Fibroblast of villous mesenchyme (primary cell): ENCODE measurements at regions not wholly inside any gene's neighbourhood (a gene's known extent, or its start where the extent isn't known, plus 50 kb on each side); places are given as distances from the start of the nearest gene placed in this dataset.
A peak's percentile ranks its signal among the peaks of the same experiment; 100 is the strongest.

Source experiments
- DNase-seq: peaks from one replicate; pipeline ENCODE4 v3.0.0-alpha.2; 2010; ENCODE audit warnings: low read depth
- H3K4me3 ChIP-seq: 2 replicates; pipeline ENCODE4 v1.5.1; 2011; ENCODE audit warnings: low read depth, mild to moderate bottlenecking, low read length
- TF ChIP-seq, protein P1 (sequence below): IDR thresholded peaks from 2 replicates; pipeline ENCODE4 v1.5.1; 2012; ENCODE audit warnings: low read depth, mild to moderate bottlenecking, low read length; ENCODE audit not compliant: insufficient read depth

DNA sequence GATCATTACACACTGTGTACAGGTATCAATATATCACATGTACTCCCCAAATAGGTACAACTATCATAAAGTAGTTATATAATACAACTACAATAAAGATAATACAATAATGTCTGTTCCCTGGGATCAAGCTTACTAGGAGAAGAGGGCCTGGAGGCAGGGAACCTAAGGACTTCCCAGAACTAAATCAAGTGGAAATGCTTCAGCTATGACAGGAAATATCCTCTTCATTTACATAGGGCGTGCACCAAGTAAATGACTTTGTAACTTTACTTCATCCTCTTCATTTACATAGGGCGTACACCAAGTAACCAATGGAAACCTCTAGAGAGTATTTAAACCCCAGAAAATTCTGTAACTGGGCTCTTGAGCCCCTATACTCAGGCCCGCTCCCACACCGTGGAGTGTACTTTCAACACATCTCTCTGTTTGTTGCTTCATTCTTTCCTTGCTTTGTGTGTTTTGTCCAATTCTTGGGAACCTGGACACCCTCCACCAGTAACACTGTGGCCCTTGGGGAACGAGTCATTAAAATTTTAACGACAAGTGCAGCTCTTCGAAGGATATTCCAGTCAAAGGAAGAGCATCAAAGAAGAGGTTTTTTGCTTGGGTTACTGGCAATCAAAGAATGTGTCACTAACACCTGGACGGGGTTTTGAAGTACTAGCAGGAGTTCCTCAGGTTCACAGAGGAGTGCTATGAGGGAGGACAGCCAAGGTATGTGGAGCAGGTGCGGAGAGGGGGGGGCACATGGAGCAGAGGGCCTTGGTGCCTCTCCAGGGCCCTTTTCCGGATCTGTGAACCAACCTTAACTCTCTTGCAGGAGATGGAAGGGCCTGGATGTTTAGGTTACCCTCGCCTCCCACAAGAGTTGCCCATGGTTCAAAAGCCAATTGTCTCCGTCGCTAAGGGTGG, 106.6 kb upstream of the DAP start:
- DNase-seq: no peak
- H3K4me3 ChIP-seq: no peak overlapping the region
- TF ChIP-seq, protein P1, sequence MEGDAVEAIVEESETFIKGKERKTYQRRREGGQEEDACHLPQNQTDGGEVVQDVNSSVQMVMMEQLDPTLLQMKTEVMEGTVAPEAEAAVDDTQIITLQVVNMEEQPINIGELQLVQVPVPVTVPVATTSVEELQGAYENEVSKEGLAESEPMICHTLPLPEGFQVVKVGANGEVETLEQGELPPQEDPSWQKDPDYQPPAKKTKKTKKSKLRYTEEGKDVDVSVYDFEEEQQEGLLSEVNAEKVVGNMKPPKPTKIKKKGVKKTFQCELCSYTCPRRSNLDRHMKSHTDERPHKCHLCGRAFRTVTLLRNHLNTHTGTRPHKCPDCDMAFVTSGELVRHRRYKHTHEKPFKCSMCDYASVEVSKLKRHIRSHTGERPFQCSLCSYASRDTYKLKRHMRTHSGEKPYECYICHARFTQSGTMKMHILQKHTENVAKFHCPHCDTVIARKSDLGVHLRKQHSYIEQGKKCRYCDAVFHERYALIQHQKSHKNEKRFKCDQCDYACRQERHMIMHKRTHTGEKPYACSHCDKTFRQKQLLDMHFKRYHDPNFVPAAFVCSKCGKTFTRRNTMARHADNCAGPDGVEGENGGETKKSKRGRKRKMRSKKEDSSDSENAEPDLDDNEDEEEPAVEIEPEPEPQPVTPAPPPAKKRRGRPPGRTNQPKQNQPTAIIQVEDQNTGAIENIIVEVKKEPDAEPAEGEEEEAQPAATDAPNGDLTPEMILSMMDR: no peak

DNA sequence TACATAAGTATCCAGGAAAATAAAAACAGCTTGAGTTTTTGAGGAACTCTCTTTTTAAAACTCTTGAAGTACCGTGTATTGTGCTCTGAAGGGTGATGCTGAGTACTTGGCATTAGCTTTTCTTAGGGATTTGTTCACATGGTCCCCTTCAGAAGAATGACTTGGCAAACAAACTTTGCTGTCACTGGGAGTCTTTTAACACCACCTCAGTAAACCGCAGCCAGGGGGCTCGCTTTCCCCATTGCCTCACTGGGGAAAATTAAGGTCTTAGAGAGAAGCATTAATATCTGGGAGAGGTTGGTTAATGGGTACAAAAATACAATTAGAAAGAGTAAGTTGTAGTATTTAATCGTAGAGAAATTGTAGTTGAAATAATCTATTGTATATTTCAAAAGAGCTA, 105.9 kb upstream of the DAP start:
- TF ChIP-seq, protein P1: peak; percentile 34
- H3K4me3 ChIP-seq: no peak overlapping the region

DNA sequence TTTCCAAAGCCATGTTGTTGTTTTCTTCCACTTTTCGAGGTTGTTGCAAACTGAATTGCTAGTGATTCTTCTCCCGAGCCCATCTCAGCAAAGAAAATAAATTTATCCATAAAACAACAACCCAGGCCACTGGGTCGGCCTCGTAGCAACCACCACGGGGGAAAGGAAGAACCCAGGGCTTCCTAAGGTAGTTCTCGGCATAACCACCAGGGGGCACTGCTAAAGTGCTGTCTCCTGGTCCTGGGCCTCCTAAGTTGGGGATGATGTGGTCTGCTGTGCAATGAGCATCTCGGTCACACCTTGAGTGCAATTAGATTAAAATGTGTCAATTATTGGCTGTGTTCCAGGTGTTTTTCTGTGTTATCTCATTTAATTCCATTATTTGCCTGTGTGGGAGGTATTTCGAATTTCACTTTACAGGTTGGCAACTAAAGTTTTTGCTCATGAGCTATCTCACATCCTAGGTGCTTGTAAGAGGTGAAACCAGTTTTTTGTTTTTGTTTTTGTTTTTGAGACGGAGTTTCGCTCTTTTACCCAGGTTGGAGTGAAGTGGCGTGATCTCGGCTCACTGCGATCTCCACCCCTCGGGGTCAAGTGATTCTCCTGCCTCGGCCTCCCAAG, 102.8 kb upstream of the DAP start:
- TF ChIP-seq, protein P1: peak; percentile 89
- H3K4me3 ChIP-seq: no peak overlapping the region
- peak; percentile 48 for DNase-seq

More for the DNA sequence above, 105.9 kb upstream of the DAP start:
- no peak for DNase-seq

DNA sequence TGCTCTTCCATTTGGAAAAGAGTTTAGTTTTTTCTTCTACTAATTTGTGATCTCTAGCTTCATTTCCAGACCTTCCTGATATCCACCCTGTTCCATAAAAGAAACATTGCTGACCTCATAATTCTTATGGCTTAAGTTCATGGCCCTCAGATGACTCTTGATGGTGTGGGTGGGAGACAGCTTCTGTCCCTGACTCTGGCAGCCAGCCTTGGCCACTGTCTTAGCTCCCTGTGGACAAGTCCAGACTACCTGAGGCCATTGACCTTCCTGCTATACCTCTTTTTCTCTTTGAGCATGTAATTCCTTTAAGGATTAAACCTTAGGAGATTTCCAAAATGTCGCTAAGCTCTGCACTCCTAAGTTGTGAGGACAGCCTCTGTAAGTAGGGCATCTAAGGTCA, 101.1 kb upstream of the DAP start:
- DNase-seq: no peak
- TF ChIP-seq, protein P1: no peak
- no peak overlapping the region for H3K4me3 ChIP-seq

DNA sequence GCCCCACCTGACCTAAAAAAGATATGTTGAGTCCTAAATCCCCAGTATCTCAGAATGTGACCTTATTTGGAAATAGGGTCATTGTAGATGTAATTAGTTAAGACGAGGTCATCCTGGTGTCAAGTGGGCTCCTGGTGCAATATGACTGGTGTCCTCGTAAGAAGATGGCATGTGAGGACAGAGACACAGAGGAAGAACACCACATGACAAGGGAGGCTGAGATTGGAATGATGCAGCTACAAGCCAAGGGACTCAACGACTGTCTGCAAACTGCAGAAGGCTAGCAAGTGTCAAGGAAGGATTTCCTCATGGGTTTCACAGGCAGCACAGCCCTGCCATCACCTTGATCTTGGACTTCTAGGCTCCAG, 100.4 kb upstream of the DAP start:
- TF ChIP-seq, protein P1: no peak
- DNase-seq: no peak
- H3K4me3 ChIP-seq: no peak overlapping the region

DNA sequence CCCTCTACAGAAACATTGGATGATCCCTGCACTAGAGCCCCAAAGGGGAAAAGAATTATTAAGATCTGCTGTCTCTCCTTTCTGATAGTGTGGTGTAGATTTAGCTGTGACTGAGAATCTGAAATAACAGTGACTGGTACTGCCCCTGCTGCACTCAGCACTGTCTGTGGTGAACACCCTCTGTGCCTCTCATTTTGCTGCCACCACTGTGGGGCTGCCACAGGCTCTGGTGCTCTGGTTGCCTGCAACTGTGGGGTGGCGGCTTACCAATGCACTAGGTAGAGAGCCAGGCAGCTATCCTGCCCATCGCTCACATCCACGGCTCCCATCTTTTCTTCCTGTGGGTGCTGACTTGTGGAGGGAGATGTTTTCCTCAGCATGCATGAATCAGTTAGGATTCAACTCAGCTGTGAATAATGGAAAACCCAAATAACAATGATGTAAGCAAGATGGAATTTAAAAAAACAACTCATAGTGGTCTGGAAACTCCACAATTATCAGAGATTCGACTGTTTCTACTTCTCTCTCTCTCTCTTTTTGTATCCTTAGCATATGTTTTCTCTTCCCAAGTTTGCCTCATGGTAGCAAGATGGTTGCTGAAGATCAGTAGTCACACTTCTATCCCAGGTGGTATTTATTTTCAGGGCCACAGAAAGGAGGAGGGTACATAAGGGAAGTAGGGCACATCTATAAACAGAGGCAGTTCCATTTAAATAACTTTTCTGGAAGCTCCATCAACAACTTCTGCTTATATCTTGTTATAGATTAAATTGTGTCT, 99.8 kb upstream of the DAP start:
- no peak overlapping the region for H3K4me3 ChIP-seq
- TF ChIP-seq, protein P1: no peak
- DNase-seq: peak; percentile 14
